Cerebellar nuclear complex (tissue), 1 donor: ENCODE measurements at regions not wholly inside any gene's neighbourhood (a gene's known extent, or its start where the extent isn't known, plus 50 kb on each side); places are given as distances from the start of the nearest gene placed in this dataset.
"Not testable (repeated sequence)": the region's sequence is repeated elsewhere in the genome, so short reads cannot be mapped to it uniquely, and the experiment has no call there.

ENCODE experiments used
- DNase-seq, 2 experiments: peaks; one replicate each; lab custom pipeline; 2025; lab: John Stamatoyannopoulos, UW

DNA sequence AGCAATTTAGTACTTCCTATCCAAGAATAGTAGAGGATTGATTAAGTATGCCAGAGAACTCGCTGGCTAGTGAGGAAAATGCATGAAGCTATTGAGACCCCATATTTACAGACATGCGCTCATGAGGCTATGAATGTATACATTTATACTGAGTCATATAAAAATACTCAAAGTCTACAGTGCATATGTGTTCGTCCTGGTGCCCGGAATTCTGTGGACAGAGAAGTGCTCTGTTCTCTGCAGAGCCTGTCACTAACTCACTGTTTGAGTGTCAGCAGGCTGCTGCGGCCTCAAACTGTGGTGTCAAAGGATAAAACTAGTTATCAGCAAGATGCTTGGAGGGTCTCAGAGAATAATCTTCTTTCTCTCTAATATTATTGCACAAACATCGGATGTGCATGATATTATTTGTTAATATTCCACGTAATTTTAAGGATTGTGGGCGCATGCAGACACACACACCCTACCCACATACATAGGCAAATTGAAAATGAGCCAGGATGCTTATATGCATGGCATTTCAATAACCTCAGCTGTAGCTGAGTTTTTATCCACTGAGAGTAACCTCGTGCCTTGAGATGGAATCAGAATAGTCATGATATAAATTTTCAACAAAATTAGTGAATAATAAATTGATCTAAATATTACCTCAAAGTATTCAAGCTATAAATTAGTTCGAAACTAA, 50.0 kb upstream of the TSC22D2 start:
- no peak for DNase-seq

DNA sequence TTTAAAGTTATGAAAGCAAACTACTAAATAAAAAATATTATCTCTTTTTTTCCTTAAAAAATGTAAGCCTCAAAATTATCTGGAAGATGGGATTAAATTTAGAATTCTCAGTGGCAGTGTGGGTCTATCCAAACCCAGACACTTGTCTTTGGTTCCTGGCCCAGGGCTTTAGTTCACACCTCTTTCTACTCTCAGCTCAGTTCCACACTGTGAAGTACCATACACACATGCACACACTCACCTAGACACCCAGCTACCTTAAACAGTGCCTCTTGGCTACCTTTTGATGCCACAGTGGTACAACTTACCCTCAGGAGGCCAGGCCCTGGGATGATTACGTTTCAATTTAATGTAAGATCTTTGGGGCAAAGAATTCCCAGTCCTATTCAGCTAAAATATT, 51.0 kb upstream of the TSC22D2 start:
- DNase-seq: no peak

DNA sequence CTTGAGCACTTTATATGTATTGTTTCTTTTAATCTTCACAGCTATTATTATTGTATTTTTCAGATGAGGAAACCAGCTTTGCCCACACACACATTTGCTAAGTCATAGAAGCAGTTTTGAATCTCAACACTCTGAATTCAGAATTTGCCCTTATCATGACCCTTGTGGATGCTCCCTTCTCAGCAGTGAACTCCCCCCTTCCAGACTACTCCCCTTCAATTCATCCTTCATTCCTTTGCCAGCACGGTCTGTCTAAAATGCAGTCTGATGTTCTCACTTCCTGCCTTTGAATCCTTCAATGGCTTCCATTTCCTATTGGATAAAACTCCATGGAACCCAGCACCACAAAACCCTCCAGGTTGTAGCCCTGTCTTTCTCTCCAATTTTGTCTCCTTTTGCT, 52.5 kb upstream of the TSC22D2 start:
- DNase-seq: no peak

DNA sequence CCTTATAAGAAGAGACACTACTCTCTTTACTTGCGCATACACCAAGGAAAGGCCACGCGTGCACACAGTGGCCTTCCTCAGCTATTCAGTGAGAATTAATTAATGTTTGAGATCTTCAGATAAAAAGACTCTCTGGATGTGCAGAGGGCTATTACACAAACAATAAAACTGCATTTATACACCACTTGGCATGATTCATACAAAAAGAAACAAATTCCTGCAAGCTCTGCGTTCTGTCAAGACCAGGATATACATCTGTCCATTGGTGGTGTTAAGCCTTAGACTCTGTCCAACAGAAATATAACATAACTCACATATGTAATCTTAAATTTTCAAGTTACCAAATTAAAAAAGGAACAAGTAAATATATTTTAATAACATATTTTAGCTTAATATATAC, 55.2 kb upstream of the TSC22D2 start:
- DNase-seq: no peak

DNA sequence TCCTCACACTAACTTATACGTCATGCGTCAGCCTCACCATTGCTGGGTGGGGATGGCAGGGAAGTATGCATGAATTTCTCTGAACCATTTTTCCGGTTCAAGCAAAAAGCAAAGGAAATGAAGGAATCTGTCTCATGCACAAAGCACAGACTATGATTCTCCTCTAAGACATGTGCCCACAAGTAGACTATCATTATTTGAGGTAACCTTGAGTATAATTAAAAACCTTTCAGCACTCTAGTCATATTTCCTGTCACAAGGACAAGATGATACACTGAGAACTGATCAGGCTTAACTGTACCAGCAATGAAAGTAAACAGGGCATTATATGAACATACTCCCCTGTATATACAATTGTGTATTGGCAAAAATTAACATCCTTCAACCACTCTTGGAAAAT, 56.7 kb upstream of the TSC22D2 start:
- DNase-seq: no peak

DNA sequence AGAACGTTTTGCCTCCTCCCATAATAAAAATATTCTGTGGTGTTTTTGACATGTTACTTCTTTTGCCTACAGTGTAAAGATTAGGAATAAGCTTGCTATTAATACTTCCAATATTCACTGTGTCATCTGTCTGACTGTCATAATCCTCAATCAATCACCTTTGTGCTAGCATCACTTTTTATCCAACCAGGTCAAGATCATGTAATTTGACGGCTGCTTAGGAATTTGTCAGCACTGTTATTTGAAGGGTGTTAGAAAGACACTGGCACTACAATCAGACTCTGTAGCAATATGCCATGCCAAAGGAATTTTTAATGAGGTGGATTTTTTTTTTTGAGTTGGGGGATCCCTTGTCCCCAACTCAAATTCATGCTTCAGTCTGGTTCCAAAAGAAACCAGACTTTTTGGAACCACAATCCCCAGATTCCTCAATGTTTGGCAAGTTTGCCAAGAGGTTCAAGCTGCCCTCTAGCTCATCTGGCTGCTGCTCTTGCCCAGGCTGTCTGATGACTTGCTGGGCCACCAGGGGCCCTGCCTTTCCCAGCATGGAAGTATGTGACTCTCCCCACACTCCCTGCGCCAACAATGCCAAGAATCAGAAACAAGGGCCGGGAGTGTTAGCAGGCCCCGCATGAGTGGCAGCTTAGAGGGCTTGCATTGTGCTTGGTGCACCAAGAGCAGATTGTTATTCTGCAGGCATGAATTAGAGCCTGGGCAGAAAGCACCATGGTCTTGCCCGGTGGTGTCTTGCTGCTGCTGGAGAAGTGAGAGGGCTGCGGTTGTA, 58.6 kb upstream of the TSC22D2 start:
- no peak for DNase-seq

DNA sequence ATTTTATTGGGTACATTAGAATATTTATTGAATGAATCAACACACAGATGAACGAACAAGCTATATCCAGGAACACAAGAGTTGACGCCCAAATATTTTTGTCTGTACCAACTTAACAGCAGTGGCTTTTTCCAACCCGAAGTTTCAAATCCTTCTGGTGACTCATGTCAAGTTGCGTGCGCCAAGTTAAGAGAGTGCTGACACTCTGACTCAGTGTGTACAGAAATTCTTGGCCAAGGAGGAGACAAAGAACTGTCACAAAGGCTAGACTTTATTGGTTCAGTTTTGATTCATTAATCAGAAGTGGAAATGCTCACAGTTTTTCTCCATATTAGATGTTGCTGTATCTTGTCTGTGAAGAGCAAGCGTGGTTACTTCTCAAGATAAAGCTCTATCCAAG, 59.6 kb upstream of the TSC22D2 start:
- no peak for DNase-seq

DNA sequence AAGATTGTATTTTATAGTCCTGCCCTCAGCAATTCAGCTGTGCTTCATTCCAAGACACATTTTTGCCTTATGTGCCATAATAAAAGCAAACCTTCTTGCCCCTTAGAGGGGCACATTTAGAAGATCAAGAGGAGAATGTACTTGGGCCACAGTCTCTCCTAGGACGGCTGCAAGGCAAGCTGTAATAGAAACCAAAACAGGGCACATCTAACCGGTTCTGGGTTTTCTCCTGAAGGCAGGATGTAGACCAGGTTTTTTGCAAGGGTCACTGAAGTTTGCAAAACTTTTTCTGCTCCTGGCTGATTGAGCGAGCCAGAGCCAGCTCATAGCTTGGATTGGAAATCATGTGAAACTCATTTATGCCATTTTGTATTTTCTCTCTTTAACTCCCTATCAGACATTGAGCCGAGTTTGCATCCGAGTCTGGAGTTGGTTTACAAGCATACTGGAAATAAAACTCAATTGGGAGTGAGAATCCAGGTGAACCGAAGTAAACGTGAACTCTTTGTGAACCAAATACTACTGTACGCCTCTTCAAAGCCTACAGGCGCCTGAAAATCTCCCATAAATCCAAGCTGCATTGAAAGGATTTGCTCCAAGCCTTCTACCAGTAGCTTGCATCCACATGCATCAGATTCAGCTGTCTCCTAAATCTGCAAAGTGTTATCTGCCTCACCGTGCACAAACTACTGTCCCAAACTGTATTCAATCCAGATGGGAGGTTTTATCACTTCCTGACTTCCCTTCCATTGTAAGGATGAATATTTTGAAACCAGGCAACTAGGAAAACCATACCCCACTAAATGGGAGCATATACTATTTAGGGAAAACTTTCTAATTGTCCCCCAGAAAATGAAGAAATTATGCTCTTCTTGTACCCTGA, 60.9 kb upstream of the TSC22D2 start:
- DNase-seq: no peak

DNA sequence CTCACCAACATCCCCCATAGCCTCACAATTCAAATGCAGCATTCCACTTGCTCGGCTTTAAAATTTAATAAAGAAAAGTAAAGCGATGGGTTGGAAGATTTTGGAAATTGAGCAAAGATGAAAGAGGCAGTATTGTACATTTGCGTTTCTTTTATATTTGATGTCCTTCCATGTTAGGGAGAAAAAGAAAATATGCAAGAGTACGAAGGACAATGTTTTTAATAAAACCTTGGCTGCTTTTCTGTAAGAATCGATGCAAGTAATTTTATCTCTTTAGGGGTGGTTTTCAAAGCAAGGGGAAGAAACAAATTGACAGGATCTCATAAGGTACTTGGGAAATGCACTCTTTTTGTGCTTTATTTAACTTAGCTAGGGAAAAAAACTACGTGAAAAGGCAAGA, 61.8 kb upstream of the TSC22D2 start:
- no peak for DNase-seq

DNA sequence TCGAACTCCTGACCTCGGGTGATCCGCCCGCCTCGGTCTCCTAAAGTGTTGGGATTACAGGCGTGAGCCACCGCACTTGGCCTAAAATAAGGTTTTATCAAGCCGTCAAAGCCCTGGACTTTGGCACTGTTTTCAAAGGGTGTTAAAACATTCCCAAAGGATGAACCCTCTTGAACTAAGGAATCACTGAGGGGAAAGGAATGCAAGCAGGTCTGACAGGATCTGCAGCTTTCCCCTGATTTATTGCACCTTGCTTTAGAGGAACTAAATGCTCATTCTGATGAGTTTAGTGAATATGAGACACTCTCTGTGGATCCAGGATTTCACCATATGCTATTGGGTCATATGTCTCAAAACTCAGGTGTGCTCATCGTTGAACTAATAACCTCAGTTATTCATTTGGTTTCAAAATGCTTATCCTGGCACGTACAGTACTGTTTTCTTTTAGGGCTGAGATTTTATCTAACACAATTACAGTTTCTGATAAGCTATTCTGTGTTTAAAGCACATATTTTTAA, 63.0 kb upstream of the TSC22D2 start:
- no peak for DNase-seq

DNA sequence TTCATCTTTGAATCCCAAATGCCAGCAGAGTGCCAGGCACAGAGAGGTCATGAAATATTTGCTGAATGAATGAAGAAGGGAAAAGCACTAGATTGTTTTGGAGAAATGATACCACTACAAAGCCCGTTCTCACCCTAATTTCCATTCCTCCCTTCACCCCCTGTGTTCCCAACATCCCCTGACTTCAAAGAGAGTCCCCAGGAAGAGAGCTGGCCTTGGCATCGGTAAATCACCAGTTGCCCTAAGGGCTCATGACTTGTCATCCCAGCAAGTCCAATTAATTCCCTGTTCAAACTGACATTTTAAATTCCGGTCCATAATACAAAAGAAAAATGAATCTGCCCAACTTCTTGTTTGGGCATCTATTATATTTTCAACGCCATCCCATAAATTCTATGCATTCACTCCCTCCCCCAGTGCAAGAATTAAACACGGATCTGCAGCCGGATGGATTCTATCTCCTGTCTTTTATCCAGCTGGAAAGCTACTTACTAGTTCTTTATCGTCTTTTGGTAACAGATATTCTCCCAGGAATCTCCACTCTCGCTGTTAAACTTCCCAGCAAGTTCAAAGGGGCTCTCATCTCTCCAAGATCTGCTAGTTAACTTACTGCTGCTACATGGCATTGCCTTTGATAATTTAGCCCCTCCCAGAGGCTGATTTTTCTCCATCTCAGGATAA, 63.9 kb upstream of the TSC22D2 start:
- DNase-seq: no peak

DNA sequence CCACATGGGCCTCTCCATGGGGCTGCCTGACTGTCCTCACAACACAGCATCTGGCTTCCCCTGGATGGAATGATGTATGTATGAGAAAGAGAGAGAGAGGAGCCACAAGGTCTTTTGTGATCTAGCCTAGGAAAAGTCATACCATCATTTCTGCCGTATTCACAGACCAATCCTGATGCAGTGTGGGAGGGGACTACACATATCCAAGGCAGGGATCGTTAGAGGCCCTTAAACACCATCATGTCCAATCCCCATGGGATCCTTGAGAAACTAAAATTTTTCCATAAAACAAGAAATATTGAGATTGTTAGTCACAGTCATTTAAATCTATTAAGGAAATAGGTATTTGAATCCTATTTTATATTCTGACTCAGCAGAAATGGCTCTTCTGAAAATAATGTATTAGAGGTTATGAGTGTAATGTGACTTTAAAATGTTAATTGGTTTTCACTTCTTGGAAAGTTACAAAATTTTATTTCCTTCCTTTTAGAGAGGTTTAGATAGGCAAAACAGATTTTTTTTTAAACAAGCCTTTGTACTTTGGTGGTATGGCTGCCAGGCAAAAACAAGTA, 65.1 kb upstream of the TSC22D2 start:
- no peak for DNase-seq

DNA sequence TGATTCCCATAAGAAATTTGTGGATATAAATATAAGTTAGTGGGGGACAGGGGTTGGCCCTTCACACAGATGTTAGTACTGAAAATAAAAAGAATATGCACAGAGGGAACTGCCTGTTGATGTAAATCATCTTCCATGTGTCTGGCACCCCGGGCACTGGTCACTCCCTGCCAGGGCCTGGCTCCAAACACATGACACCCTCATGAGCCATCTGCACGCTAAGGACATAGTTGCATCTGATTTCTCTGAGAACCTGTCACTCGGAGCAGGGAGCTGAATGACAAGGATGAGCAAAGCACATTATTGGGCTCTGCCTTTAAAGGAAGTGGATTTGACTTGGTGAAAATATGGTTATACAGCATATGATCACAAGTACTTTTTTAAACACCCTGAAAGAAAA, 66.2 kb upstream of the TSC22D2 start:
- DNase-seq: no peak

DNA sequence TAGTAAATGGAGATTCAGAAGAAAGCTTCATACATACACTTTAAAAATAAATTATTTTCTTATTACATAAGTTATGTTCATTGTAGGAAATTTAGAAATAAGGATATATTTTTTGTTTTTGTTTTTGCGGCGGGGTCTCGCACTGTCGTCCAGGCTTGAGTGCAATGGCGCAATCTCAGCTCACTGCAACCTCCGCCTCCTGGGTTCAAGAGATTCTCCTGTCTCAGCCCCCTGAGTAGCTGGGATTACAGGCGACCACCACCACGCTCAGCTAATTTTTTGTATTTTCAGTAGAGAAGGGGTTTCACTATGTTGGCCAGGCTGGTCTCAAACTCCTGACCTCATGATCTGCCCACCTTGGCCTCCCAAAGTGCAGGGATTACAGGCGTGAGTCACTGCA, 71.7 kb upstream of the TSC22D2 start:
- DNase-seq: not testable (repeated sequence)

DNA sequence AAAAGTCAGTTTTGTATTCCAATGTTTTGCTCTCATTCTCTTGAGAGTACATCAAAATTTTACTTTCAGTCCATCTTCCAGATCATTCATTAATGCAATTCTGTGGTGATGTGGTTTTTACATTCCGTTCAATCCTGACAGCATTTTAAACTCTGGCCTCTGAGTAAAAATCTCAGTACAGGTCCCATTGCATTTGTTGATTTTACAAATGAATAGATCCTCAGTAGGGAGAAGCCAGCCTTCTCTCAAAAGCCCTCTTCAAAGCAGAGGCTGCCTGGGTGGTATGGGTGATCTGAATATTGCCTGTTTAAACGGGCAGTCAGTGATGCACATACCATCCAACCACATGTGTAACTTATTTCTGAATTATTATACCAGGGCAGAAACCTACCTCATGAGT, 72.5 kb upstream of the TSC22D2 start:
- DNase-seq: no peak

DNA sequence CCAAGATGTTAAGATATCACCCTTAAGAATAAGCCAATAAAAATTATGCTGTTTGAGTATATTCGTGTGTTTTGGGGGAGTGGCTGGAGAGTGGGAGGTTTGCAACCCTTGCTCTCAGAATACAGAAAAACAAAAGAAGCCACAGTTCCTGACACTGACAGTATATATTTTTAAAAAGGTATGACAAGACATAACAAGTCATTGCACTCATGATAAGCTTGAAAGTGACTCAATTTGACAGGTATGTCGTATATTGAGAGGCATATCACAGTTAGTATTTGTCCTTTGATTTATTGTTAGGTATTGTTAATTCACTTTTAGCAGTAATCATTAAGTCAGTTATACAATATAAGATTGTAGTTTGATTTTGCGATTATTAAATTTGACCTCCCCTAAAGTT, 73.1 kb upstream of the TSC22D2 start:
- no peak for DNase-seq

DNA sequence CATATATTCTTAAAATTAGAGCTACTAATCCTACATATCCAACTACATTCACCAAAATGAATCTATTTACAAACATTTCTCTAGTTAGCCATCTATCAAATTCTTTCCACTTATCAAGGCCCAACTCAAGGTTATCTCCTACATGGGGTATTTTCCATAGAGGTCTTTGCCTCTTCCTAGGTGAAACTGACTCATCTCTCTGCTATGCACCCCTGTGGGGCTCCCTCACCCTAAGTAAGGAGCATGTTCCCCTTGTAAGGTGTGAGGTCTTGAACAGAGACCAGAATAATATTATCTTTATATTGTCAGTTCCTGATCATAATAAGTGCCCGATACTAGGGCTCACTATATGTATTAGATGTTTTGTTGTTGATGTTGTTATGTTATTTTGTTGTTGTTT, 74.6 kb upstream of the TSC22D2 start:
- no peak for DNase-seq

DNA sequence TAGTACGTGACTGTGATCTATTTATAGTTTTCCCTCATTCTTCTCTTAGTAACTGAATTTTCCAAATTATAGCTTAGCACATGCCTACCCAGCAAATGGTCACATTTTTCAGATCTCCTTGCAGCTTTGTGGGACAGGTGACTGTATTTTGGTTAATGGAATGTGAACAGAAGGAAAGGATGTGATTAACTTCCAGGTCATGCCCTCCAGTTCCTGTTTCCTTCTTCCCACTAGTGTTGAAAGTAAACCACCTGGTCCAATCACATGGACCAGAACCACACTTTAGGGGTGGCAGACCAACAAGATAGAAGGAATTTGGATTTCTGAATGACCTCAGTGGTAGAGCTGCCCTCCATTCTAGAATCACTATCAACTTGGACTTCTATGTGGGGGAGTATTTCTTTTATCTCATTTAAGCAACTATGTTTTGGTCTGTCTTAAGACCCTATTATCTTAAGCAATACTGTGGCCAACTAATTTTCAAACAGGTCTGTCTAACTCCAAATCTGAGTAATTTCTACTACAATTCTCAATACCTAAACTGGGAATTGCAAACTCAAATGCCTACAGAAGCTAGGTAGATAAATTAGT, 76.0 kb upstream of the TSC22D2 start:
- no peak for DNase-seq

DNA sequence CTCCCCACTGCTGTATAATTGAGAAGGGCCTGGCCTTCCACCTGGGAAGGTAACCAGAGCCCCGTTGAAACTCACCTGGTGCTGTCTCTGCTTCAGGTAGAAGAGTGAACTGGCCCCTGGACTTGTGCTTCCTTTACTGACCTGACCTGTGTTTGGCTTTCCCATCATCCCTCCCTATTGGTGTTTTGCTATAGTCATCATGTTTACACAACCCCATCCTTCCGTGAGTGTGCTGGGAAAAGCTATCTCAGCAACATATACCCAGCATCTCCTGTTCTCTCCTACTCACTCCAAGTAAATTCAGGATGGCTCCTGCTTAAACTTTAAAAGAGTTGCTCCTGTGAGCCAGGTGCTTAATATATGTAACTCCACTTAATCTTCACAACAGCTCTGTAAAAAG, 77.2 kb upstream of the TSC22D2 start:
- no peak for DNase-seq

DNA sequence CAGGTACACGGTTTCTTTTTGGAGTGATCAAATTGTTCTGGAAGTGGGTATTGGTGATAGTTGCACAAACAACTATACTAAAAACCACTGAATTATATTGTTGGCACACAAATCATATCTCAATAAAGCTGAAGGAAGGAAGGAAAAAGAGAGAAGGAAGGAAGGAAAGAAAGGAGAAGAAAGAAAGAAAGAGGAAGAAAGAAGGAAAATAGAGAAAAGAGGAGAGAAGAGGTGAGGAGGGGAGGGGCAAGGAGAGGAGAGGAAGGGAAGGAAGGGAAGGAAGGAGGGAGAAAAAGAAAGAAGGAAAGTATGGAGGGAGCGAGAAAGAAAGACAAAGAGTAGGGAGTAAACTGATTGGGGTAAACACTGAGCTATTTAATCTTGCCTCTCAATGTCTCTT, 77.9 kb upstream of the TSC22D2 start:
- no peak for DNase-seq

DNA sequence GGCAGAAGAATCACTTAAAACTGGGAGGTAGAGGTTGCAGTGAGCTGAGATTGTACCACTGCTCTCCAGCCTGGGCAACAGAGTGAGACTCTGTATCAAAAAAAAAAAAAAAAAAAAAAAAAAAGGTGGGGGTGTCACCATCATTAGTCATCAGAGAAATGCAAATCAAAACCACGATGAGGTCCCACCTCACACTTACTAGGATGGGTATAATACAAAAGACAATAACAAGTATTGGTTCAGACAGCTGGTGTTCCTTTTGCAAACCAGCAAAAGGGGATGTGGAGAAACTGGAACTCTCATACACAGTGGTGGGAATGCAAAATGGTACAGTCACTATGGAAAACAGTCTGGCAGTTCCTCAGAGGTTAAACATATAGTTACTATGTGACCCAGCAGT, 78.7 kb upstream of the TSC22D2 start:
- no peak for DNase-seq
